ENCODE measurements at regions not wholly inside any gene's neighbourhood (a gene's known extent, or its start where the extent isn't known, plus 50 kb on each side); places are given as distances from the start of the nearest gene placed in this dataset.
A peak's percentile ranks its signal among the peaks of the same experiment; 100 is the strongest.
"Not testable (repeated sequence)": the region's sequence is repeated elsewhere in the genome, so short reads cannot be mapped to it uniquely, and the experiment has no call there.

DNA sequence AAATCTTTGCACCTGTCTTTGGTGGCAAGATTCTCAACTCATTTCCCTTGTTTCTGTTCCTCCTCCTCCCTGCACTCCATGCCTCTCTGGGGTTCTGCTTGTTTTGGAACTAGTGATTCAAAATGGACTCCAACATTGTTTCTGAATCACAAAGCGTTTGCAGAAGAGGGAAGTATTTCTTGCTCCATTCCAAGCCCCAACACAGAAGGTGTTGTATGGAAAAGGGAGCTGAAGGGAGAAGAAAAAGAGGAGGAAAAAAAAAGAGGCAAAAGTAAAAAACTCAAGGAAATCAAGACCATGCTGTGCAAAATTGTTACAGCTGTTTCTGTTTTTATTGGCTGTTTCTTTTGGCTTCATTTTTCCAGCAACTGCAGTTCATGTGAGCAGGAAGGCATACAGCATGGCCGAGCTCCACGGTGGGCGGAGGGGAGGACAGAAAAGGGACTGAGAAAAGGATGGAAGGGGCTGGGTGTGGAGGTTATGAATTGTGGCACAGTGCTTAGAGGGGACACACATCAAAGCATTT lies 66.9 kb upstream of the PRL start:
- 0 out of 20 replicates have a peak, but pooled peaks cover 0 to 3% (median 0%) of the 10 kb centered on the region in 10 experiments for H3K4me1 ChIP-seq
- TF ChIP-seq Cebpa-rat (IDR thresholded peaks at IDR 0.05) = no peak
- no peaks in the 10 kb centered on the region for H4K20me1 ChIP-seq
- no peak overlapping the region for H3K4me2 ChIP-seq
- H3K27me3 ChIP-seq = no peaks in the 10 kb centered on the region
- no peak overlapping the region for H3K9ac ChIP-seq
- no peak overlapping the region for H3K4me3 ChIP-seq
- no peak overlapping the region for H3K27ac ChIP-seq
- H3K9me3 ChIP-seq (replicated peaks in 1 of 11) = peaks cover 0 to 5% (median 0%) of the 10 kb centered on the region in 11 experiments; a peak in 1 of 22 replicates
- no peaks in the 10 kb centered on the region for H3K36me3 ChIP-seq

DNA sequence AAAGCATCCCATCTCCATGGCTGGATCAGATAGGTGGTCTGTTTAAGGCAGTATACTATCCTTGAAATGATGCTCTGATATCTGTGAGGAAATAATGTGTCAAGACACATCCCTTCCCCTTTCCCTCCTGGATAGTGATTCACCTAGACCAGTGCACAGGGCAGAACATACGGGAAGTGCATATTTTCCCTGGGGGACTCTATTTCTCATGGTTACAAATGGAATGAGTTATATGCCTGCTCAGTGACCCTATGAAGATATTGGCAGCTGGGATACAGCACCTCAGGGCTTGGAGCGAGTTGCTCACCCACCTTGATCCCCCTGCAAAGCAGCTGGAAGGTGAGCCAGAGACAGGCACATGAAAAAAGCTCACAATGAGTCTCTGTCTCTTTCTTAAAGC lies 67.5 kb upstream of the PRL start:
- Histone ChIP-seq H3K9ac (no peak overlapping the region), H4K20me1 (no peaks in the 10 kb centered on the region), H3K36me3 (no peaks in the 10 kb centered on the region), H3K9me3 (replicated peaks in 1 of 11) (peaks cover 0 to 5% (median 0%) of the 10 kb centered on the region in 11 experiments; a peak in 1 of 22 replicates), H3K27me3 (no peaks in the 10 kb centered on the region), H3K4me1 (0 out of 20 replicates have a peak, but pooled peaks cover 0 to 3% (median 0%) of the 10 kb centered on the region in 10 experiments), H3K4me3 (no peak overlapping the region), H3K4me2 (no peak overlapping the region), H3K27ac (no peak overlapping the region)
- TF ChIP-seq Cebpa-rat (IDR thresholded peaks at IDR 0.05) = no peak

DNA sequence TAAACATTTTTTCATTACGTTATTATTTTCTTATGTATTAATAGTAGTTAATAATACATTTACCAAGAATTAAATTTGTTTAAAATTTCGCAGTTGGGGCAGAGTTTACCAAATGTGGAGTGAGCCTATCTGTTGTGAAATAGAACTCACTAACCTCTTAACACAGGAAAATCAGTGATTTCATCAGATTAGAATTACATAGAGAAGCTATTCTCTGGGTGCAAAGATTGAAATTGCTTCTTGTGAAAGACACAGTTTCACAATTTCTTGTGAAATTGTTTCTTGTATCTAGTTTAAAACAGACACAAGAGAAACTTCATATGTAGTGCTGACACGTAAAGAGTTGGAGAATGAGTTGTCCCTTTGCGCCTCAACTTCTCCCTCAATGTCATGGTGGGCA lies 69.4 kb upstream of the PRL start:
- Histone ChIP-seq H3K36me3 (no peaks in the 10 kb centered on the region), H3K27me3 (no peaks in the 10 kb centered on the region), H3K9ac (no peak overlapping the region), H3K4me2 (no peak overlapping the region), H3K4me1 (0 out of 20 replicates have a peak, but pooled peaks cover 0 to 3% (median 0%) of the 10 kb centered on the region in 10 experiments), H3K9me3 (replicated peaks in 1 of 11) (peaks cover 0 to 9% (median 0%) of the 10 kb centered on the region in 11 experiments; a peak in 2 of 22 replicates), H3K27ac (no peak overlapping the region), H3K4me3 (no peak overlapping the region), H4K20me1 (no peaks in the 10 kb centered on the region)
- TF ChIP-seq Cebpa-rat (IDR thresholded peaks at IDR 0.05) = no peak

DNA sequence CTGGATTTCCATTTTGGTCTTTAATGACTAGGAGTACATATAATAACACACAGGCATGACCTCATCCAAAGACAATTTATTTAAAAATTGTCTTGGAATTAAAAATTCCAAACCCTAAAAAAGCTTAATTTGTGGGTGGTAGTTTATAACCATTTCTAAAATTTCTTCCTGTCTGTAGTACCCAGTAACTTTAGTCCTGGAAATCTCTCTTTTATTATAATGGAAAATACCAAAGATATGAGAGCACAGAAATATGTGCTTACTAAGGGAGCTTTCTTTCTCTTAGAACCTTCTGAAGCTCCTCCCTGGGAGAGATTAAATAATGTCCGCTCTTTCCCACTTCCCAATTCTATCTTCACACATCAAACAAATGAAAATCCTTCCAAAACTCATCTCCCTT lies 70.5 kb upstream of the PRL start:
- H4K20me1 ChIP-seq = no peaks in the 10 kb centered on the region
- H3K4me3 ChIP-seq = no peak overlapping the region
- no peak for TF ChIP-seq Cebpa-rat (IDR thresholded peaks at IDR 0.05)
- H3K9ac ChIP-seq = no peak overlapping the region
- H3K4me1 ChIP-seq = 0 out of 20 replicates have a peak, but pooled peaks cover 0 to 3% (median 0%) of the 10 kb centered on the region in 10 experiments
- no peak overlapping the region for H3K27ac ChIP-seq
- H3K27me3 ChIP-seq = no peaks in the 10 kb centered on the region
- peaks cover 0 to 10% (median 0%) of the 10 kb centered on the region in 11 experiments; a peak in 1 of 22 replicates for H3K9me3 ChIP-seq (replicated peaks in 1 of 11)
- H3K4me2 ChIP-seq = no peak overlapping the region
- H3K36me3 ChIP-seq = no peaks in the 10 kb centered on the region

DNA sequence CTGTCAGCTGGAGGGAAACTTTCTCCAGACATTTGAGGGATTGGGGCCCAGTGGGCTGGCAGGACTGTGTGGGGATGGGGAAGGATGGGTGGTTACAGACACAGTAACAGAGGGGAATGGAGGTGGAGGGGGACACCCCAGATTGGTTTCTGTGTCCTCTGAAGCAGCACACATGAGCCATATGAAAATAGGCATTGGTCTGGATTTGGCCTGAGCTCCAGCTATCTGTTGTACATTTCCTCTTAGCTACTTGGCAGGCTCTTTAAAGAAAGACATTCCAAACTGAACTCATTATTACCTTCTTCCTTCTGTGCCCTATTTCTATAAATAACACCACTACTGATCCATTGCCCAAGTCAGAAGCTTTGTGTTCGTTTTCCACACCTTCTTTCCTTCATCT lies 72.0 kb upstream of the PRL start:
- Histone ChIP-seq H3K4me1 (peaks cover 0 to 6% (median 0%) of the 10 kb centered on the region in 10 experiments; a peak in 1 of 20 replicates), H3K4me2 (no peak overlapping the region), H4K20me1 (no peaks in the 10 kb centered on the region), H3K27ac (no peak overlapping the region), H3K27me3 (no peaks in the 10 kb centered on the region), H3K9ac (no peak overlapping the region), H3K4me3 (no peak overlapping the region), H3K9me3 (replicated peaks in 1 of 11) (peaks cover 0 to 10% (median 0%) of the 10 kb centered on the region in 11 experiments; a peak in 1 of 22 replicates), H3K36me3 (no peaks in the 10 kb centered on the region)
- TF ChIP-seq Cebpa-rat (IDR thresholded peaks at IDR 0.05) = no peak

DNA sequence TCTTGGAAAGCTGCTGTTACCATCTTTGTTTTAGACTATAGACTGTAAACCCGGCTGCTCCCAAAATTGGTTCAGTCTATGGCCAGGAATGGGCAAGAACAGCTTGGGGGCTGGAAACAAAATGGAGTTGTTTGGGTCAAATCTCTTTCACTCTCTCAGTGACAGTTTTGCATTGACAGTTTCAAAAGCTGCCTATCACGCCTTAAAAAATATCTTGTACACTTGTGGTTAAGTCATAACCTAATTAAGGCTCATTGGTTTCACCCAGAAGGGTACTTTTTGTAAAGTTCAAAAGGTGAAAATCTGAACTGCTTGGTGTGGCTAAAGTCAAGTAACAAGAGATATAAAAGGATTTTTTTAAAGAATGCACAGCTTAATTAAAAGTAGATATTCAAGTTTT lies 76.1 kb upstream of the PRL start:
- Histone ChIP-seq H4K20me1 (no peaks in the 10 kb centered on the region), H3K27me3 (no peaks in the 10 kb centered on the region), H3K4me3 (no peak overlapping the region), H3K27ac (no peak overlapping the region), H3K9ac (no peak overlapping the region), H3K4me1 (peaks cover 0 to 6% (median 0%) of the 10 kb centered on the region in 10 experiments; a peak in 1 of 20 replicates), H3K4me2 (peak overlapping the region in 2 of 11 experiments; percentile 14 to 16; a peak in 2 of 22 replicates), H3K36me3 (no peaks in the 10 kb centered on the region), H3K9me3 (replicated peaks in 1 of 11) (peaks cover 0 to 10% (median 0%) of the 10 kb centered on the region in 11 experiments; a peak in 1 of 22 replicates)
- no peak for TF ChIP-seq Cebpa-rat (IDR thresholded peaks at IDR 0.05)

DNA sequence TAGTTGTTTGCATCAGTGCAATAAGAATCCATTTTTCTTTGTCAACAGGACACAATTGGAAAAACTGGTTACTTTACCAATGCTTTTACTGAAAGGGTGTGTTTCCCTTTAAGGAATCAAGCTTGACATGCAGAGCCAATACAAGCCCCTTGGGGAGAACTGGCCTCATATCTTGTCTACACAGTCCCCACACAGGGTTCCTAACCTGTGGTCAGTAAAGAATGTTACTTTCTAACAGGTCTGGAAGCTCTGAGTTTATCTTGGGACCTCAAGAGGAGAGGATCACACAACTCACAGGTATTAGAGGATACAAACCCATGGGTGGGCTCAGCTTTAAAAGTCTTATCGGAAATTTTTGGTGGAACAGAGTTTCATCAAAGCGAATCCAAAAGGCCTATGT lies 78.1 kb upstream of the PRL start:
- not testable (repeated sequence) for H3K4me2 ChIP-seq; H3K9ac ChIP-seq; H4K20me1 ChIP-seq; H3K4me3 ChIP-seq; H3K27me3 ChIP-seq; H3K9me3 ChIP-seq (replicated peaks in 1 of 11); H3K27ac ChIP-seq; H3K4me1 ChIP-seq; H3K36me3 ChIP-seq

DNA sequence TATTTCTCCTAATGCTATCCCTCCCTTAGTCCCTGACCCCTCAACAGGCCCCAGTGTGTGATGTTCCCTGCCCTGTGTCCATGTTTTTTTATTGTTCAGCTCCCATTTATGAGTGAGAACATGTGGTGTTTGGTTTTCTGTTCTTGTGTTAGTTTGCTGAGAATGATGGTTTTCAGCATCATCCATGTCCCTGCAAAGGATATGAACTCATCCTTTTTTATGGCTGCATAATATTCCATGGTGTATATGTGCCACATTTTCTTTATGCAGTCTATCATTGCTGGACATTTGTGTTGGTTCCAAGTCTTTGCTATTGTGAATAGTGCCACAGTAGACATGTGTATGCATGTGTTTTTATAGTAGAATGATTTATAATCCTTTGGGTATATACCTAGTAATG lies 79.5 kb upstream of the PRL start:
- not testable (repeated sequence) for H3K9me3 ChIP-seq (replicated peaks in 1 of 11); H3K4me3 ChIP-seq; H3K27ac ChIP-seq; H3K36me3 ChIP-seq; H3K4me2 ChIP-seq; H3K9ac ChIP-seq; H3K27me3 ChIP-seq; H3K4me1 ChIP-seq; H4K20me1 ChIP-seq

DNA sequence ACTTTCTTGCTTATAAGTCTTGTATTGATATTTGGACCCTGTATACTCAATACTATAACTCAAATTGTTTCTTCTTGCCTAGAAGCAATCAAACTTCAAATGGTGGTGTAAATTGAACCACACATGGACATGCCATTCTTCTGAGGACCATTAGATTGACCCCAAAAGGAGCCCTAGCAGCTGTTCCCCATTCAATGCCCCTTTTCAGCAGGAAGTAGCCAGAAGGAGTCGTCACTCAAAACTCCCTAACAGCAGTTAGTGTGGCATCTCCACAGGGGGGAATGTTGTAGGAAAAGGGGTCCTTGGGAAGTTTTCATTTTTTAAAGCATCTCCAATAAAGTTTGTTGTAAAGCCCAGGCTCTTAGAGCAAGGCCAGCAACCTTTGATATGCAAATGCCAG lies 81.7 kb upstream of the PRL start:
- not testable (repeated sequence) for H3K4me3 ChIP-seq; H3K4me2 ChIP-seq; H3K27me3 ChIP-seq; H3K9me3 ChIP-seq (replicated peaks in 1 of 11); H3K4me1 ChIP-seq; H4K20me1 ChIP-seq; H3K27ac ChIP-seq; H3K36me3 ChIP-seq; H3K9ac ChIP-seq

DNA sequence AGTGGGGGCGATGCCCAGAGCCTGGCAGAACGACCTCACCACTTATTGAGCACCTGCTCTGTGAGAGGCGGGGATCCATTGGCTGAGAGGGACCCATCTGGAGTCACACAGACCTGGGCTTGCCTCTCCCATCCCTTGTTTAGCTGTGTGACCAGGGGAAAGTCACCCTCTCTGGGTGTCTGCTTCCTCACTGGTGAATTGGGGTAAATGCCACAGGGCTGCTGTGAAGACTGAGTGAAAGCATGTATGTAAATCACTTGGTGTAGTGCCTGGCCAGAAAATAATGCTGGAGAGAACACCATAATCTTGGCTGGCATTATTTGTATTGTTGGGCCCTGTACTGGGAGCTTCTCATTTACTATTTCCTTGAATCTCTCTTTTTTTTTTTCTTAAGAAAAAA lies 83.4 kb upstream of the PRL start:
- no peak for TF ChIP-seq Cebpa-rat (IDR thresholded peaks at IDR 0.05)
- H3K36me3 ChIP-seq = no peaks in the 10 kb centered on the region

More for the DNA sequence above, 83.4 kb upstream of the PRL start:
- H3K4me2 ChIP-seq = no peak overlapping the region
- peaks cover 0 to 4% (median 0%) of the 10 kb centered on the region in 11 experiments; a peak in 2 of 22 replicates for H3K9me3 ChIP-seq (replicated peaks in 1 of 11)
- no peaks in the 10 kb centered on the region for H3K27me3 ChIP-seq
- no peak overlapping the region for H3K9ac ChIP-seq
- no peaks in the 10 kb centered on the region for H4K20me1 ChIP-seq
- H3K4me3 ChIP-seq = no peak overlapping the region
- H3K27ac ChIP-seq = no peak overlapping the region
- peaks cover 0 to 7% (median 0%) of the 10 kb centered on the region in 10 experiments; a peak in 2 of 20 replicates for H3K4me1 ChIP-seq

All from BLaER1 treated with 17β-estradiol and CSF1 and Interleukin-3, amounts not matched to agents 10 nM and 100 nM (cell line).